ENCODE measurements at regions not wholly inside any gene's neighbourhood (a gene's known extent, or its start where the extent isn't known, plus 50 kb on each side); places are given as distances from the start of the nearest gene placed in this dataset.

GRCh38 chr7:46750321-46750865, 829.3 kb upstream of the IGFBP3 start:
- Histone ChIP-seq H3K4me3 (ENCODE audit: low read length, poor library complexity, severe bottlenecking) (no peak overlapping the region), H3K27me3 (ENCODE audit: insufficient read depth, low read length, poor library complexity, severe bottlenecking) (no peaks in the 10 kb centered on the region), H4K20me1 (ENCODE audit: insufficient read depth, low read length, poor library complexity, severe bottlenecking) (no peaks in the 10 kb centered on the region), H3K9me3 (ENCODE audit: insufficient read depth, low read depth, low read length) (0 out of 2 replicates have a peak, but pooled peaks cover 5% of the 10 kb centered on the region), H3K4me1 (ENCODE audit: insufficient read depth, low read length, poor library complexity, severe bottlenecking) (no peaks in the 10 kb centered on the region), H3K4me2 (ENCODE audit: low read depth, low read length, poor library complexity, severe bottlenecking) (no peak overlapping the region), H3K9ac (ENCODE audit: low read depth, low read length, poor library complexity, severe bottlenecking) (no peak overlapping the region), H2AFZ (ENCODE audit: low read length) (no peak overlapping the region), H3F3A (ENCODE audit: low read depth) (no peaks in the 10 kb centered on the region), H3K36me3 (ENCODE audit: insufficient read depth, low read length) (no peaks in the 10 kb centered on the region), H3K9me2 (replicated peaks; ENCODE audit: low read depth, low read length) (no peaks in the 10 kb centered on the region), H3K79me2 (ENCODE audit: insufficient read depth, low read length) (no peaks in the 10 kb centered on the region)
- TF ChIP-seq CTCF (conservative IDR thresholded peaks at IDR 0.05; ENCODE audit: low read length) (no peak), EZH2phosphoT487 (IDR thresholded peaks at IDR 0.05; ENCODE audit: borderline replicate concordance) (no peak)

- Histone ChIP-seq H3K4me3 (ENCODE audit: low read length, poor library complexity, severe bottlenecking) (no peak overlapping the region), H3K9me2 (replicated peaks; ENCODE audit: low read depth, low read length) (no peaks in the 10 kb centered on the region), H3K36me3 (ENCODE audit: insufficient read depth, low read length) (no peaks in the 10 kb centered on the region), H3K9me3 (ENCODE audit: insufficient read depth, low read depth, low read length) (0 out of 2 replicates have a peak, but pooled peaks cover 8% of the 10 kb centered on the region), H3K27me3 (ENCODE audit: insufficient read depth, low read length, poor library complexity, severe bottlenecking) (no peaks in the 10 kb centered on the region), H3K4me1 (ENCODE audit: insufficient read depth, low read length, poor library complexity, severe bottlenecking) (no peaks in the 10 kb centered on the region), H4K20me1 (ENCODE audit: insufficient read depth, low read length, poor library complexity, severe bottlenecking) (no peaks in the 10 kb centered on the region), H3K9ac (ENCODE audit: low read depth, low read length, poor library complexity, severe bottlenecking) (no peak overlapping the region), H3F3A (ENCODE audit: low read depth) (no peaks in the 10 kb centered on the region), H3K79me2 (ENCODE audit: insufficient read depth, low read length) (no peaks in the 10 kb centered on the region), H2AFZ (ENCODE audit: low read length) (no peak overlapping the region), H3K4me2 (ENCODE audit: low read depth, low read length, poor library complexity, severe bottlenecking) (no peak overlapping the region)
- TF ChIP-seq EZH2phosphoT487 (IDR thresholded peaks at IDR 0.05; ENCODE audit: borderline replicate concordance) (no peak), CTCF (conservative IDR thresholded peaks at IDR 0.05; ENCODE audit: low read length) (no peak)
Measured at GRCh38 chr7:46747869-46748576, 827.0 kb upstream of the IGFBP3 start.

- no peaks in the 10 kb centered on the region for H3F3A ChIP-seq (ENCODE audit: low read depth)
- TF ChIP-seq EZH2phosphoT487 (IDR thresholded peaks at IDR 0.05; ENCODE audit: borderline replicate concordance) (no peak), CTCF (conservative IDR thresholded peaks at IDR 0.05; ENCODE audit: low read length) (no peak)
- H3K9me3 ChIP-seq (ENCODE audit: insufficient read depth, low read depth, low read length): 0 out of 2 replicates have a peak, but pooled peaks cover 8% of the 10 kb centered on the region
- H3K9ac ChIP-seq (ENCODE audit: low read depth, low read length, poor library complexity, severe bottlenecking): no peak overlapping the region
- no peak overlapping the region for H2AFZ ChIP-seq (ENCODE audit: low read length)
- H3K27me3 ChIP-seq (ENCODE audit: insufficient read depth, low read length, poor library complexity, severe bottlenecking): no peaks in the 10 kb centered on the region
- no peak overlapping the region for H3K4me2 ChIP-seq (ENCODE audit: low read depth, low read length, poor library complexity, severe bottlenecking)
- no peaks in the 10 kb centered on the region for H3K36me3 ChIP-seq (ENCODE audit: insufficient read depth, low read length)
- no peaks in the 10 kb centered on the region for H3K9me2 ChIP-seq (replicated peaks; ENCODE audit: low read depth, low read length)
- no peak overlapping the region for H3K4me3 ChIP-seq (ENCODE audit: low read length, poor library complexity, severe bottlenecking)
- no peaks in the 10 kb centered on the region for H3K4me1 ChIP-seq (ENCODE audit: insufficient read depth, low read length, poor library complexity, severe bottlenecking)
- H4K20me1 ChIP-seq (ENCODE audit: insufficient read depth, low read length, poor library complexity, severe bottlenecking): no peaks in the 10 kb centered on the region
- no peaks in the 10 kb centered on the region for H3K79me2 ChIP-seq (ENCODE audit: insufficient read depth, low read length)
Measured at GRCh38 chr7:46746695-46747687, 825.9 kb upstream of the IGFBP3 start.
